Right lobe of liver (tissue), 6 donors: ENCODE measurements at regions not wholly inside any gene's neighbourhood (a gene's known extent, or its start where the extent isn't known, plus 50 kb on each side); places are given as distances from the start of the nearest gene placed in this dataset.
A peak's percentile ranks its signal among the peaks of the same experiment; 100 is the strongest.

Experiments used
- ATAC-seq, 4 donors: fragments of 200-7000 bp; cut with Tn5 transposase; one replicate each; pipeline ENCODE4 v1.9.1; 2020; ENCODE audit warnings: mild to moderate bottlenecking in 4 of 4, moderate library complexity in 4 of 4
- DNase-seq, 3 donors: peaks; one replicate each; pipeline ENCODE4 v3.0.0-alpha.2; 2020
- H3K27ac ChIP-seq, 3 donors: fragments of 200-600 bp; one replicate each; pipeline ENCODE4 v1.8.0; 2022
- H3K27me3 ChIP-seq, 2 donors: fragments of 200-600 bp; one replicate each; pipeline ENCODE4 v1.8.0; 2022
- H3K36me3 ChIP-seq, 4 donors: fragments of 200-600 bp; sonication (generic) in 1 of 4; one replicate each; pipeline versions ENCODE4 v1.5.1 to v1.8.0; 2017 to 2022; ENCODE audit warnings: control low read depth in 1 of 4
- H3K4me1 ChIP-seq, 4 donors: fragments of 200-600 bp; sonication (generic) in 1 of 4; one replicate each; pipeline versions ENCODE4 v1.5.1 to v1.8.0; 2017 to 2022; ENCODE audit warnings: control low read depth in 1 of 4
- H3K4me3 ChIP-seq, 3 donors: fragments of 200-600 bp; one replicate each; pipeline ENCODE4 v1.8.0; 2022
- H3K9me3 ChIP-seq, 4 donors: fragments of 200-600 bp; sonication (generic) in 1 of 4; one replicate each; pipeline versions ENCODE4 v1.5.1 to v1.8.0; 2017 to 2022; ENCODE audit warnings: control low read depth in 1 of 4
- CTCF ChIP-seq, 4 donors: fragments of 200-600 bp in 3 of 4; fragments of 450-650 bp in 1 of 4; IDR thresholded peaks; one replicate each; pipeline versions ENCODE4 v1.5.1 to v1.8.0; 2016 to 2022; ENCODE audit warnings: antibody characterized with exemption in 4 of 4, mild to moderate bottlenecking in 2 of 4
- POLR2A ChIP-seq: fragments of 450-650 bp; IDR thresholded peaks from one replicate; pipeline ENCODE4 v1.6.1; 2017; ENCODE audit warnings: antibody characterized with exemption, mild to moderate bottlenecking
- WGBS: methylation state at CpG from one replicate; pipeline ENCODE4 v1.1.6; 2018; ENCODE audit warnings: low coverage, low lambda C conversion rate; ENCODE audit not compliant: insufficient coverage; ENCODE audit errors: missing lambda C conversion rate; 5-methylcytosine and 5-hydroxymethylcytosine counted together
- intact Hi-C, 2 donors: fragments of 100-400 bp; cut with DNase I; formaldehyde crosslinking; loops; one replicate each; pipeline versions ENCODE4 v1.11.2 to v1.14.1; 2022
- donor health status: DM: no; HTN: yes; CAD: no.
- donor health status: DM: no; HTN: no; CAD: no.
- donor health status: DM: no; HTN: no; CAD: no.
- donor health status: DM: no; HTN: yes; CAD: no.
- donor health status: DM: no; HTN: yes; CAD: no.

DNA sequence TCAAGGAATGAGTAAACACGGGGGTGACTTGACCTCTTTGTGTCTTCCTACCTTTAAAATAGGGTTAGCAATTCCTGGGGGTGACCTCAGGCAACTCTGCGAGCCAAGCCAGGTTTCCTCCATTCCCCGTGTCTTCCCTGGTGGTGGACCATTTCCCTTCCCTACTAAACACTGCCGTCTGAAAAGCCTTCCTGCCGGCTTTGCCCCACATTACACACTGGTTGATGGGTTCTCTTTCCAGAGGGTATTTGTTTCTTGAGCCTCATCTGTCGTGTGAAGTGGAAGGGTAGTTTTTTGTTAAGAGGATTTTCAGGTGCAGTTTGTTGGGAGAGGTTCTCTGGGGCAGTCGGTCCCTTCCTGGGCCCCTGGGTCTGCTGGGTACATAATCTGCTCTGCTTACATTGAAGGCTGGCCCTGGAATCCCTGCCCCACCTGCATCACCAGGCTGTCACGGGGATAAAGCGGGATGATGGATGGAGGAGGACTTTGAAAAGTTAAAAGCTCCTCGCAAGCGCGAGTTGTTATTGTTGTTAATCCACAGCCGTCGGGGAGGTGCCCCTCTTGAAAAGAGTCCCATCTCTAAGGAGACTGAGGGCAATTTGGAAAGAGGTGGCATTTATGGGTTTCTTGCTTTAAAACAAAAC, 175.4 kb upstream of the SPRED2 start:
- no peaks in the 10 kb centered on the region for H3K4me1 ChIP-seq
- intact Hi-C loops = no loop called here
- no peak overlapping the region for H3K27ac ChIP-seq
- DNase-seq (no peak), ATAC-seq (no peak)
- H3K4me3 ChIP-seq = no peak overlapping the region
- no peak for TF ChIP-seq CTCF (IDR thresholded peaks at IDR 0.05)
- no peak for TF ChIP-seq POLR2A
- H3K27me3 ChIP-seq = no peaks in the 10 kb centered on the region
- WGBS = 75% methylated on average over 14 of the region's 14 CpGs
- H3K36me3 ChIP-seq = no peaks in the 10 kb centered on the region
- H3K9me3 ChIP-seq = no peaks in the 10 kb centered on the region

- no peak for TF ChIP-seq POLR2A
- no peak for TF ChIP-seq CTCF (IDR thresholded peaks at IDR 0.05)
- Histone ChIP-seq H3K9me3 (no peaks in the 10 kb centered on the region), H3K4me3 (no peak overlapping the region), H3K27ac (no peak overlapping the region), H3K27me3 (no peaks in the 10 kb centered on the region), H3K36me3 (no peaks in the 10 kb centered on the region), H3K4me1 (no peaks in the 10 kb centered on the region)
- intact Hi-C loops = no loop called here
- ATAC-seq = no peak
- DNase-seq = no peak
These were observed 173.3 kb upstream of the SPRED2 start for GRCh38 chr2:65605743-65606058.

- H3K4me1 ChIP-seq = no peaks in the 10 kb centered on the region
- TF ChIP-seq CTCF (IDR thresholded peaks at IDR 0.05) = no peak
- no peak for TF ChIP-seq POLR2A
- H3K9me3 ChIP-seq = no peaks in the 10 kb centered on the region
- 91% methylated on average over 4 of the region's 4 CpGs for whole genome bisulfite sequencing
- H3K27me3 ChIP-seq = no peaks in the 10 kb centered on the region
- no peak overlapping the region for H3K27ac ChIP-seq
- ATAC-seq = no peak
- H3K4me3 ChIP-seq = no peak overlapping the region
- intact Hi-C loops = no loop called here
- H3K36me3 ChIP-seq = no peaks in the 10 kb centered on the region
- DNase-seq = no peak
These were observed 172.8 kb upstream of the SPRED2 start for GRCh38 chr2:65605058-65605742.

DNA sequence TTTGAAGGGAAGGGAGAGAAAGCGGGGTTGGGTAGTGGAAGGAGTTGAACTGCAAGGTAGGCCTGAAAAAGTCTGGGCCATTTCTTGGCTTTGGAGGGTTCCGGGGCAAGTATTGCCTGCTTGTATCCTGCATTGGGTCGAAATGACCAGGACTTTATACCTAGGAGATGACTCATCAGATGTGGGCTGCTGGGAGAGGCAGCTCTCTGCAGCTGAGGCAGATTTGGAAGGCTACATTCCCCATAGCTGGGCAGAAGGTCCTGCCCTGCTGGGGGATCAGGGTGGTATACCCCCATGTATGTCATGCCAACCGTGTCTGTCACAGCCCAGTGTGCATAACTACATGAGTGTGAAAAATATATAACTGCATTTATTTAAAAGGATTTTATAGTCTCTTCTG, 171.8 kb upstream of the SPRED2 start:
- intact Hi-C loops = no loop called here
- ATAC-seq = peak; percentile 28 to 95 (median 50)
- Histone ChIP-seq H3K4me3 (no peak overlapping the region), H3K4me1 (no peaks in the 10 kb centered on the region), H3K36me3 (no peaks in the 10 kb centered on the region), H3K27ac (no peak overlapping the region), H3K9me3 (no peaks in the 10 kb centered on the region), H3K27me3 (no peaks in the 10 kb centered on the region)
- 74% methylated on average over 4 of the region's 4 CpGs for WGBS
- no peak for TF ChIP-seq CTCF (IDR thresholded peaks at IDR 0.05)
- no peak for TF ChIP-seq POLR2A
- peak in 1 of 3 donors; percentile 25 for DNase-seq
